Naive thymus-derived CD4-positive, alpha-beta T cell (primary cell): ENCODE measurements at regions not wholly inside any gene's neighbourhood (a gene's known extent, or its start where the extent isn't known, plus 50 kb on each side); places are given as distances from the start of the nearest gene placed in this dataset.

Experiments
- ATAC-seq: fragments of 150-1000 bp; cut with Tn5 transposase; 2 replicates; pipeline ENCODE4 v1.10.0; 2021; ENCODE audit warnings: mild to moderate bottlenecking, moderate library complexity
- CTCF ChIA-PET: fragments of 350-600 bp; sonication (Branson Sonifier 250); formaldehyde crosslinking; loops from one replicate; lab custom pipeline; 2021; ENCODE audit warnings: antibody characterized with exemption; lab: Charles Lee
- POLR2A ChIA-PET: fragments of 350-600 bp; sonication (Branson Sonifier 250); formaldehyde crosslinking; loops from one replicate; lab custom pipeline; 2021; ENCODE audit warnings: antibody characterized with exemption, inconsistent platforms; lab: Charles Lee
- DNase-seq, 9 donors: peaks; one replicate each; pipeline versions ENCODE4 v3.0.0 to v3.0.0-alpha.2; 2020 to 2022; ENCODE audit warnings: mixed read lengths in 1 of 9
- H3K27ac ChIP-seq: one replicate; pipeline ENCODE4 v1.7.0; 2013; ENCODE audit warnings: mild to moderate bottlenecking, low read depth, low read length, moderate library complexity
- H3K27me3 ChIP-seq, 2 donors: one replicate each; pipeline ENCODE4 v1.7.0; 2013; ENCODE audit warnings: low read length in 2 of 2, mild to moderate bottlenecking in 2 of 2, moderate library complexity in 2 of 2; ENCODE audit not compliant: control insufficient read depth in 2 of 2, insufficient read depth in 2 of 2
- H3K36me3 ChIP-seq, 3 experiments: 1 replicate in 2 of 3; 2 replicates in 1 of 3; pipeline ENCODE4 v1.7.0; 2013; ENCODE audit warnings: low read length in 3 of 3, mild to moderate bottlenecking in 3 of 3, moderate library complexity in 1 of 3; ENCODE audit not compliant: insufficient read depth in 3 of 3, control insufficient read depth in 2 of 3
- H3K4me1 ChIP-seq, 2 donors: one replicate each; pipeline ENCODE4 v1.7.0; 2013; ENCODE audit warnings: low read length in 2 of 2, mild to moderate bottlenecking in 2 of 2, moderate library complexity in 1 of 2; ENCODE audit not compliant: control insufficient read depth in 2 of 2, insufficient read depth in 2 of 2
- H3K4me3 ChIP-seq: 2 replicates; pipeline ENCODE4 v1.7.0; 2013; ENCODE audit warnings: mild to moderate bottlenecking, low read length
- H3K9me3 ChIP-seq, 3 experiments: 1 replicate in 2 of 3; 2 replicates in 1 of 3; pipeline ENCODE4 v1.7.0; 2013; ENCODE audit warnings: low read length in 3 of 3; ENCODE audit not compliant: control insufficient read depth in 2 of 3
- H3K27ac Mint-ChIP-seq, 9 donors: one replicate each; pipeline ENCODE4 v1.8.0; 2020 to 2022; ENCODE audit warnings: mixed read lengths in 9 of 9, mild to moderate bottlenecking in 8 of 9, moderate library complexity in 5 of 9, inconsistent platforms in 2 of 9
- H3K27me3 Mint-ChIP-seq, 5 donors: one replicate each; pipeline ENCODE4 v1.8.0; 2021 to 2022; ENCODE audit warnings: mixed read lengths in 5 of 5, mild to moderate bottlenecking in 1 of 5
- H3K36me3 Mint-ChIP-seq, 5 donors: one replicate each; pipeline ENCODE4 v1.8.0; 2020 to 2022; ENCODE audit warnings: mixed read lengths in 5 of 5, mild to moderate bottlenecking in 3 of 5, inconsistent platforms in 1 of 5
- H3K4me1 Mint-ChIP-seq, 7 donors: one replicate each; pipeline ENCODE4 v1.8.0; 2020 to 2022; ENCODE audit warnings: mixed read lengths in 7 of 7, mild to moderate bottlenecking in 3 of 7, inconsistent platforms in 1 of 7
- H3K4me3 Mint-ChIP-seq, 10 donors: one replicate each; pipeline ENCODE4 v1.8.0; 2020 to 2022; ENCODE audit warnings: mild to moderate bottlenecking in 10 of 10, mixed read lengths in 10 of 10, moderate library complexity in 6 of 10, inconsistent platforms in 2 of 10
- H3K9me3 Mint-ChIP-seq, 11 donors: one replicate each; pipeline ENCODE4 v1.8.0; 2020 to 2022; ENCODE audit warnings: mixed read lengths in 11 of 11, mild to moderate bottlenecking in 4 of 11, inconsistent platforms in 1 of 11, moderate library complexity in 1 of 11
- intact Hi-C, 2 donors: fragments of 100-400 bp; cut with micrococcal nuclease; formaldehyde crosslinking; loops; one replicate each; pipeline ENCODE4 v1.15.1; 2023

GRCh38 chr4:161097821-161098220 is 1066.0 kb downstream of the FSTL5 start:
- Mint-ChIP-seq H3K9me3 (peaks cover 0 to 14% (median 0%) of the 10 kb centered on the region in 11 donors), H3K4me3 (no peak overlapping the region), H3K27ac (no peak overlapping the region), H3K27me3 (no peaks in the 10 kb centered on the region), H3K4me1 (no peaks in the 10 kb centered on the region), H3K36me3 (no peaks in the 10 kb centered on the region)
- Histone ChIP-seq H3K27ac (no peak overlapping the region), H3K27me3 (no peaks in the 10 kb centered on the region), H3K9me3 (no peaks in the 10 kb centered on the region), H3K36me3 (no peaks in the 10 kb centered on the region), H3K4me1 (no peaks in the 10 kb centered on the region), H3K4me3 (no peak overlapping the region)
- ChIA-PET CTCF (no interaction called here), POLR2A (no interaction called here)
- intact Hi-C loops = no loop called here
- DNase-seq (no peak), ATAC-seq (no peak)

- Mint-ChIP-seq H3K9me3 (peaks cover 0 to 14% (median 3%) of the 10 kb centered on the region in 11 donors), H3K4me3 (no peak overlapping the region), H3K4me1 (no peaks in the 10 kb centered on the region), H3K36me3 (no peaks in the 10 kb centered on the region), H3K27me3 (no peaks in the 10 kb centered on the region), H3K27ac (no peak overlapping the region)
- DNase-seq (no peak), ATAC-seq (no peak)
- no peak overlapping the region for H3K4me3 ChIP-seq
- H3K27ac ChIP-seq = no peak overlapping the region
- H3K36me3 ChIP-seq = no peaks in the 10 kb centered on the region
- intact Hi-C loops = no loop called here
- H3K4me1 ChIP-seq = no peaks in the 10 kb centered on the region
- no peaks in the 10 kb centered on the region for H3K27me3 ChIP-seq
- H3K9me3 ChIP-seq = no peaks in the 10 kb centered on the region
- POLR2A ChIA-PET = no interaction called here
- CTCF ChIA-PET = no interaction called here
Measured at GRCh38 chr4:161061046-161061445, 1102.8 kb downstream of the FSTL5 start.
